GM19328 (cell line): ENCODE measurements at regions not wholly inside any gene's neighbourhood (a gene's known extent, or its start where the extent isn't known, plus 50 kb on each side); places are given as distances from the start of the nearest gene placed in this dataset.

ENCODE experiments used
- ATAC-seq: cut with Tn5 transposase; IDR thresholded peaks from one replicate; pipeline ENCODE4 v1.9.1; 2021; ENCODE audit warnings: mild to moderate bottlenecking, moderate library complexity; ENCODE audit not compliant: unreplicated experiment

GRCh38 chr13:104460554-104460953 lies 1394.3 kb upstream of the SLC10A2 start:
- no peak for ATAC-seq

GRCh38 chr13:104450006-104450405 lies 1383.8 kb upstream of the SLC10A2 start:
- ATAC-seq, result no peak

DNA sequence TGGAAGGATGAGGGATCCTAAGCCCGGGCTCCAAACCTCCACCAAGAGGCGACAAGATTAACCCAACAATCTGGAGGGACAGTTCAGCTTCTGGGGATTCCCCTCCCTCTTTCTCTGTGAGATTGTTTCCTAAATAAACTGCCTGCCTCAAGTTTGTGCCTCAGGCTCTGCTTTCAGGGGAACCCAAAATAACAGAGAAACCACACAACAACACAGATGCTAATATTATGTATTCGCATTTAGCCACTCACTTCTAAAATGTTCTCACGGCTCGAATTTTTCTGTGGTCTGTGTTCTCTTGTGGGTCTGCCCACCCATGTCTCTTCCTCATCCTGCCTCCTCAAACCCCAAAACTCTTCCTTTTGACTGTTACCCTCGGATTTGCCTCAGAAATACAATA lies 1381.1 kb upstream of the SLC10A2 start:
- ATAC-seq, result no peak

DNA sequence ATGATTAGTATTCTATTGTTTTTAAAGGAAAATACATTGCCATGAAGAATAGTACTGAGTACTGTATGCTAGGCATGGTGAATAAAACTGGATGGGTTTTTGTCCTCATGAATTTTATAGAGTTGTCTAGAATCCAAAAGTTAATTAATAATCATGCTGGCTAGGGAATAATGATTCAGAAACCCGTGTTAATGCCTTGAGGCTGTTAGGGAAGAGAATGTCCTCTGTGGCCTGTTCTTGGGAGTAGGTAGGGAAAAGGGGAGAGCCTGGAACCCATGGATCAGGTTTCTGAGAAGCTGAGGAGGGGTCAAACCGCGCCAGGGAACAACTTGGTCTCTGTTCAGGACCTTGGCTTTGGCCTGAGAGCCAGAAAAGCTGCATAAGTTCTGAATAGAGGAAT lies 1376.3 kb upstream of the SLC10A2 start:
- no peak for ATAC-seq

DNA sequence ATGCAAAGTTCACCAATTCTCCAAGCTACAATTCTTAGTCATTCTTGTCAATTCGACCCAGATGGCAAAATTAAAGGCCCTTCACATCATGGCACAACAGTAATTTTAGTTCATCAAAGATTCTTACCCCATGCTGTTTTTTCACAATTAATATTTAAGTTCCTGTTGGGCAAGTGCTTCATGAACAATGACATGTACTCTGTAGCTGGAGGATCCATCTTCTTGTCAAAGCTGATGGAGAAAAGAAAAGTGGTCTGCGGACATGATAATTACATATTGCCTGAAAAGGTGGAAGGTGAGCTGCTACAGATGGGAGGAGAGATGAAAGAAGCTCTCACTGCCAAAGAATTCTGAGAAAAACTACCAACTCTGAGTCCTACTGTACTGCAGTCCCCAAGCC lies 1370.3 kb upstream of the SLC10A2 start:
- no peak for ATAC-seq

- ATAC-seq, result no peak
Measured at GRCh38 chr13:104431895-104432294, 1365.7 kb upstream of the SLC10A2 start.

- no peak for ATAC-seq
Measured at GRCh38 chr13:104426435-104426834, 1360.2 kb upstream of the SLC10A2 start.

GRCh38 chr13:104422668-104423067 lies 1356.5 kb upstream of the SLC10A2 start:
- ATAC-seq, result no peak

DNA sequence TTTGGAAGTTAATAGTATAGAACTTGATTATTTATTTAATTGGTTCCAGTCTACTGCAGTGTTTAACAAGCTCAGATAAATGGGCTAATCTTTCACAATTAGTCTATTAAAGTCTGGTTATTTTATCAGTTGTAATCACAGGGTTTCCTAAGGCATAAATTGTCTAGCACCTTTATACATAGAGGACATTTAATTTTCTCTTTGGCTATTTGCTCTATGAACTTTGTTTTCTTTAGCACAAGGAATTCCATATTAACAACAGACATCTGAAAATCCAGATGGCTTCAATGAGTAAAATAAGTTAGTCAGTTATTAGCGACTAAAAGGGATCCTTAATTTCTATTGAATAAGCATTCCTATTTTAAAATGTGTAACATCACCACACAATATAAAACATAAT lies 1350.8 kb upstream of the SLC10A2 start:
- ATAC-seq, result no peak

- no peak for ATAC-seq
Measured at GRCh38 chr13:104414771-104415170, 1348.6 kb upstream of the SLC10A2 start.

DNA sequence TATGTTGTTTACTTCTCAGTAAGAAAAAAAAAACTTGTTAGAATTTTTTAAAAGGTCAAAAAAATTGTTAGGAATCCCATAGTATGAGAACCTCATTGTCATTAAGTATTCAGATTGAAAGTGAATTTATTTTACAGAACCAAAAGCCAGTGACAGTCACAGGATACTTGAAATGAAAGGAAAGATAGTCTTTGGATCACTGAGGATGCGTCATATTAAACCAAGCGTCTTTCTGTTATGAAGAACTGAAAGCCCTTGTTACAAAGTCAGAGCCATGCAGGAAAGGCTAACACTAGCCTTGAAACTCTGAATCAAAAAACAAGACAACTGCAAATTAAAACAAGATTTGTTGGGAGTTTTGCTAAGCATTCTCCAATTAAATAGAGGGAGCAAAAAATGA lies 1348.0 kb upstream of the SLC10A2 start:
- ATAC-seq, result no peak

DNA sequence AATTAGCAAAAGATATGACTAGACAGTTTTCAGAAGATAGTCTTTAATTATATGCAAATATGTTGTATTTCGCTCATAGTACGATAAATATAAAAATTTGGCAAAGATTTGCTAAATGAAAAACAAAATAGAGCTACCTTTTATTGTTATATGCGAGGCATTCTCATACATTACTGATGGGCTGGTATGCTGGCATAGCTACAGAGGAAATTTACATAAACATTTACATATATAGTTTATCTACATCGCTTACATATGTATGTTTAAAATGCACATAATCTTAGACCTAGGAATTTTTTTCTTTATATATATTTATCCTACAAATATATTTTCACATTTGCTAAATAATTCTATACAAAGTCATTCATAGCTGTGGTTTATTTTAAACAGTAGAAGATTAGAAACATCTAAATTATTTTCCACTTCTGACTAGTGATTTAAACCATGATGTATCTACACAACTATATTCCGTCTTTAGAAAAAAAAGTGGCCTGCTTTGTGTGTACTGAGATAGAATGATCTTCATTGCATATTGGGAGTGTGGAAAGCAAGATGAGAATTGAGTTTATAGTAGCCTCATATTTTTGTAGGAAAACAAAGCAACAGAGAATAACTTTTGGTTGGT lies 1345.0 kb upstream of the SLC10A2 start:
- ATAC-seq, result no peak

DNA sequence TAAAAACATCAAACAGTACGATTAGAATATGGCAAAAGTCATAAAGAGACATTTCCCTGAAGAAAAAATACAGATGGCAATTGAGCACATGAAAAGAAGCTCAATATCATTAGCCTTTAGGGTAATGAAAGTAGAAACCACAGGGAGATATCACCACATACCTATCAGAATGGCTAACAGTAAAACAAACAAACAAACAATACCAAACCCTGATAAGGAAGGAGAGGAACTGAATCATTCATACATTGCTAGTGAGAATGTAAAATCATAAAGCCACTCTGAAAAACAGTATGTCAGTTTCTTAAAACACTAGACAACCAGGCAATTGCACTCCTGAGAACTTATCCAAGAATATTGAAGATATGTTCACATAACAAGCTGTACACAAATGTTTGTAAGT lies 1342.5 kb upstream of the SLC10A2 start:
- ATAC-seq, result no peak

GRCh38 chr13:104404325-104404724 lies 1338.1 kb upstream of the SLC10A2 start:
- no peak for ATAC-seq

- ATAC-seq, result no peak
Measured at GRCh38 chr13:104389691-104390090, 1323.5 kb upstream of the SLC10A2 start.

DNA sequence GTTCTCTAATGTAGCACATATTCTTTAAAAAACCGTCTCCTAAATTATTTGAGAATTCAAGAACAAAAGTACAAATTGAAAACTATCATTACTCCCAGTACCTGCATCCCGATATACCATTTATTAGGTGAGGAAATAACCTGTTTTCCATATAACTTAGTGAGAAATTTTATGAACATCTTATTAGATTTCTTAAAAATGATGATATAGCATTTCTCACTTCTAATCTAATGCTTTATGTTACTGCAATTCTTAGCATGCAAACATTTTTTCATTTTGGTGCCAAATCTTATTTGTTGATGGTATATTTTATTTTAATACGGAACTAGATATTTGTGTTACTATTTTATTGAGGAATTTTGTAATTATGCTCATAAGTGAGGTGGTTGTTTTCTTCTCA lies 1321.3 kb upstream of the SLC10A2 start:
- ATAC-seq, result no peak

GRCh38 chr13:104385404-104385803 lies 1319.2 kb upstream of the SLC10A2 start:
- no peak for ATAC-seq

DNA sequence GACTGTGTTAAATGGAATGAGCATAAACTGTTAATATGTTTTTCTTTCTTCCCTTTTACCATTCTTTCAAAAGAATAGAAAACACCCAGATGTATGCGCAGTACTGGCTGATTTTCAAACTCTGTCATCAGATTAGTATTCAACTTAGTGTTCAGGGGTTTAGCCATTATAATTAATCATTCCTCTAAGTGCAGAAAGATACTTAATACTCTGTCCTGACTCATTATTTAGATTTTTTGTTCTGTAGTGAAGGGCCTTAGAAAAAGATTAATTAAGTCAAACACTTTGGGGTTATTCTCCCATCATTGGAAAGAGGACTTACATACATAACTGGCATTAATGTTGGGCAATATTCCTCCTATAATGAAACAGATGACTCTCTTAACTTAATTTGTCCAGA lies 1316.7 kb upstream of the SLC10A2 start:
- no peak for ATAC-seq

GRCh38 chr13:104376588-104376987 lies 1310.4 kb upstream of the SLC10A2 start:
- ATAC-seq, result no peak

GRCh38 chr13:104375614-104376013 lies 1309.4 kb upstream of the SLC10A2 start:
- ATAC-seq, result no peak

- no peak for ATAC-seq
Measured at GRCh38 chr13:104372095-104372655, 1306.0 kb upstream of the SLC10A2 start.

DNA sequence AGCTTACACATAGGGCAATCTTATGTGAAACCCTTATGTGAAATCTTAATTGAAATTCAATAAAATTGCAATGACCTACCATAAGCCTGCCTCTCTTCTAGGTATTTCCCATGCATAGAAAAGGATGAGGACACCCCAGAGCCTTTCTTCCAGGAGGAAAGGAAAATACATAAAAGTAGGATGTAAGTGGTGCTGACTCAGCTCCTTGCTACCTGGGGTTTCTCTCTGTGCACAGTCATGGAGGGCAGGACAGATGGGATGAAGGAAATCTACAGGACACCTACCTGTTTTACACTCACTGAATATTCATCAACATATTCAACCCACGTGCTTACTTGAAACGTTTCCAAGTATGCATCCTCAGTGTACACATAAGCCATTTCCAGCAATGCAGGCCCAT lies 1299.2 kb upstream of the SLC10A2 start:
- no peak for ATAC-seq

GRCh38 chr13:104357672-104358354 lies 1291.6 kb upstream of the SLC10A2 start:
- no peak for ATAC-seq
